Hematopoietic multipotent progenitor cell treated with erythropoietin and hydrocortisone succinate and interleukin-3 and kit ligand, for 6 days (in vitro differentiated cells): ENCODE measurements at regions not wholly inside any gene's neighbourhood (a gene's known extent, or its start where the extent isn't known, plus 50 kb on each side); places are given as distances from the start of the nearest gene placed in this dataset.

Experiments used
- DNase-seq: peaks from one replicate; pipeline ENCODE4 v3.0.0-alpha.2; 2015

DNA sequence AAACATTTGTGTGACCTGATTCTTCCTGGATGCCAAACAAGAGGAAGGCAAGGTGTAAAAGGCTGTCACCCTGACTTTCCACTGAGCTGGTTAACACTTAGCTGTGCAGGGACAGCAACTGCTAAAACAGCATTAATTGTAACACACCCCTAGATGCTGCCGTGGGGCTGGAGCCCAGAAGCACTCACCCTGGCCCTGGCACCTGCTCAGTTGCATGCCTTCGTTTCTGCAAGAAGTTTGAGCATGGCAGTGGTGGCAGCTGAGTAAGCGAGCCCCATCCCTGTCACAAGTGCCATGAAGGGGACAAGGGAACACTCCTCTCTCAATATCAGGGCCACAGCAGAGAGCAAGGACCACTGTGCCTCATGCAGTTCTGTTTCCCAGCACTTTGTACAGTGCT is 330.2 kb downstream of the TMEM114 start:
- no peak for DNase-seq

DNA sequence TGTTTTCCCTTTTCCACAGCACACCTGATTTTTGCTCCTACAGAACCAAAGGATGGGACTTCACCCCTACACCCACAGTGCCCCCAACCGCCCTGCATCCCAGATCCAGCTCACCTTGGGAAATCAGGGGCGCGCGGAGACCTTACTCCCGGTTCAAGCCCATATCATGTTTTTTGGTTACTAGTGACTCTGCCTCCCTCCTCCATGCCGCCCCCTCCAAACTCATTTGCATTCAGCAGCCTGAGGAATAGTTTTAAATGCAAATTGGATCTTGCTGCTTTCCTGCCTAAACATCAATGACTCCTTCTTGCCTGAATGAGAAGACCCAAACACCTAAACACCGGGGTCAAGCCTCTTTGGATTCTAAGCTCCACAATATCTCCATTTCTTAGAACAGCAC is 331.8 kb downstream of the TMEM114 start:
- no peak for DNase-seq

DNA sequence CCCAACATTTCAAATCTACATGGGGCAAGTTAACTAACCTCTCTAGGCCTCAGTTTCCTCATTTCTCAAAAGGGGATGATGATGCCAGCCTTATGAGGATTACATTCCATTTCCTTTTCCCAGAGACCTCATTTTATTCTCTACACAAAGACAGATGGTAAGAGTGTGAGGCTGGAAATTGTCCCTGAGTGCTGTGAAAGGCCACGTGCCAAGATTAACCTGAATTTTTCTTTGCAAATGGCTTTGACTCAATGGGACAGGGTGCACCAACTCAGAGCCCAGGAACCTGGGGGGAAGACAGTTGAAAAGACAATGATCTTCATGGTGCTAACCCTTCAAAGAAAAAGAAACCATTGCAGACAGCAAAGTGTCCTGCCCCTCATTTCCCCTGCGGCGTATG is 332.8 kb downstream of the TMEM114 start:
- DNase-seq: no peak

DNA sequence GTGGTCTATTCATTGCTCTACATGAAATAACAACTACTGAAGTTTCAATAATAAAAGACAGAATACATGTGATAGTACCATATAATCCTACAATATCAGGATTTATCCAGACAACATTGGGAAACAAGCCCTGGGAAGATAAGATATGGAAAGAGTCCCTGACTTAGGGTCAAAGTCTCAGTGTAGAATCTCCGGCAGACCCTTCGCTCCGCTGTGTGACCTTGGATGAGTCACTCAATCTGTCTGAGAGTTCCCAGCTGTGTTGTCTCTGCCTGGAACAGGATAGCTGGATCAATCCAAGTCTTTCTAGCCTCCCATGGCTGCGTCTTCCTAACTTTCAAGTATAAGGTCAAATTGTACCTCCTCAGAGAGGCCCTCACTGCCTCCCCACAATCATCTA is 335.9 kb downstream of the TMEM114 start:
- DNase-seq: no peak

DNA sequence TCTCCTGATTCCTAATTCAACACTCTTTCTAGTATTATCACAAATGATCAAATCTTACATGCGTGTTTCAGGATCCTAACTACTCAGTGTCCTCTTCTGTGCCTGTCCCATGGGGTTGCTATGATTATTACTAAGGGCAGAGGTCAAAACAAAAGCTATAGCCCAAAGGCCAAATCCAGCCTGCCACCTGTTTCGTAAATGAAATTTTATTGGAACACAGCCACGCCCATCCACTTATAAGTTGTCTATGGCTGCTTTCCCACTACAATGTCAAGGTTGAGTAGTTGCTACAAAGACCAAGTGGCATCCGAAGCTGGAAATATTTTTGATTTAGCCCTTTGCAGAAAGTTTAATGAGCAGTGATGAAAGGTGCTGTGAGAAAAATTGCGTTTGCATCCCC is 336.6 kb downstream of the TMEM114 start:
- DNase-seq: no peak

DNA sequence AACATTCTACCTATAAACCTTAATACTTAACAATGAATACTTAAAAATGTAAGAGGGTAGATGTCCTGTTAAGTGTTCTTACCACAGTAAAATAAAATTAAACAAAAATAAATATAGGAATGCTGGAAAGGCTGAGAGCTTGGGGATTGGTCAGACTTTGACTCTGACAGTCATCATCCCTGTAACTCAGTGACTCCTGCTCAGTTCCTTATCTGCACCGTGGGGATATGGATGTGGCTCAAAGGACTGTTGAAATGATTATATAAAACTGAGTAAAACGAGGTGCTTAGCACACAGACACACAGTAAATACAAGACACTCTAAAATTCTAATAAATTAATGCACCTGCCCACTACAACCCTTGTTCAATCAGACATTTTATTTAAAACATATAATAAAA is 338.6 kb downstream of the TMEM114 start:
- DNase-seq: no peak

DNA sequence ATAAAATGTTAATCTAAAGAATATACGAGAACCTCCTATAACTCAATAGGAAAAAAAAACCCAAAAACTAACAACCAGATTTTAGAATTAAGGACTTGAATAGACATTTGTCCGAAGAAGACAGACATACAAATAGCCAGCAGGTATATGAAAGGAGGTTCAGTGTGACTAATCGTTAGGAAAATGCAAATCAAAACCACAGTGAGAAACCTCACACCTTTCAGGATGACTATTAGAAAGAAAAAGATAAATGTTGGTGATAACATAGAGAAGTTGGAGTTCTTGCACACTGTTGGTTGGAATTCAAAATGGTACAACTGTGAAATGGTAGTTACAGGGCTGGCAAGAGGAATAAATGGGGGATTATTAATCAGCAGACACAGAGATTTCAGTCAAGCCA is 339.0 kb downstream of the TMEM114 start:
- no peak for DNase-seq

DNA sequence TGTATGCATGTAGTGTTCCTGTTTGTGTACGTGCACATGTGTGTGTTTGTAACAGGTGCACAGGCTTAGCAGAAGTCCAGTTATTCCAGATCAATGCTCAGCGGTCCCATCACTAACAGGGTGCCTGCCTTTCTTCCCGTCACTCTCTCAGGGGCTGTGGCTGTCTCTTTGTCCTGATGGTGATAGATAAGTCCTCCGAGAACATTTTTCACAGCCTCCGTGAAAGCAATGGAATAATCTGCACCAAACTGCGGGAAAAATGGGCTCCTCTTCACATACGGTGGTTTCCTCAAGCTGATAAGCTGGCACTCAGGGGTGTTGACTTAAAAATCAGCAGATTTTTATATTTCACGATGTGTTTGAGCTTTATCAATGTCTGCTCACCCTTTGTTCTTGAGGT is 342.3 kb downstream of the TMEM114 start:
- DNase-seq: no peak

DNA sequence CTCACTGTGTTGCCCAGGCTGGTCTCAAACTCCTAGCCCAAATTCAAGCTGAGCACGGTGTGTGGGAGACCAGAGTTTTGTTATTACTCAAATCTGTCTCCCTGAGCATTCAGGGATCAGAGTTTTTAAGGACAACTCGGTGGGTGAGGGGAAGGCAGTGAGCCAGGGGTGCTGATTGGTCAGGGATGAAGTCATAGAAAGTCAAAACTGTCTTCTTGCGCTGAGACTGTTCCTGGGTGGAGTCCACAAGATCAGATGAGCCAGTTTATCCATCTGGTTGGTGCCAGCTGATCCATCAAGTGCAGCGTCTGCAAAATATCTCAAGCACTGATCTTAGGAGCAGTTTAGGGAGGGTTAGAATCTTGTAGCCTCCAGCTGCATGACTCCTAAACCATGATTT is 346.3 kb downstream of the TMEM114 start:
- no peak for DNase-seq

DNA sequence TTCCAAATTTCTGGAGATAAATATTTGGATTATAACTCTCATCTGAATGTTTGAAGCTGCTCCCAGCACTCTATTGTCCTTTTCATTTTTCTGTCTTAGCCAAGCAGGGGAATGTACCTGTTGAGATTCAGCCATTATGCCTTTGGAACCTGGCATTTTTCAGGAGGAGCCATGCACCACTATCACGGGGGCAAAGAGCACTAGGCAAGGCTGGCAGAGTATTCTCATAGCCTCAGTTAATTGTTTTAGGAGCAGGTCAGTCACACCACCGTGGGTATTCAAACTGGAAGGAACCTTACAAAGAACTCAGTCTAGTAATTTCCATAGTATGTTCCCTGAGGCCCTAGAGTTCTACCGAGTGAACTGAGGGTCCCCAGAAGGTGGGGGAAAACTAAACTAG is 348.9 kb downstream of the TMEM114 start:
- DNase-seq: no peak

DNA sequence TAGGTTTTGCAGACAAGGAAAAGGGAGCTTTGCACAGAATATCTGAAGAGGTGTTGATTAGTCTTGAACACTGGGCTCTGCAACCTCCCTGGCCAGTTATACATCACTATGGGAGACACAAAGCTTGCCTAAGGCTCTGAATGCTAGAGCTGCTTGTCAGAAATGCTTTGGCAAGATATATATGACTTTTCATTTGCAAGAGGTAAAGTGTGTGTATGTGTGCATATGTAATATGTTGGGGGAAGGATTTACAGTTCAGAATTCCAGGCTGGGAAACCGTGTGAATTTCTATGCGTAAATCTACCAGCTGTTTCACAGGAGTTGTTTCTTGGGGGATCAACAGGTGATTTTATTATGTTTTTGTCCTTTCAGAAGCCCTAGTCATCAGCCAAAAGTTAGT is 350.9 kb downstream of the TMEM114 start:
- no peak for DNase-seq

DNA sequence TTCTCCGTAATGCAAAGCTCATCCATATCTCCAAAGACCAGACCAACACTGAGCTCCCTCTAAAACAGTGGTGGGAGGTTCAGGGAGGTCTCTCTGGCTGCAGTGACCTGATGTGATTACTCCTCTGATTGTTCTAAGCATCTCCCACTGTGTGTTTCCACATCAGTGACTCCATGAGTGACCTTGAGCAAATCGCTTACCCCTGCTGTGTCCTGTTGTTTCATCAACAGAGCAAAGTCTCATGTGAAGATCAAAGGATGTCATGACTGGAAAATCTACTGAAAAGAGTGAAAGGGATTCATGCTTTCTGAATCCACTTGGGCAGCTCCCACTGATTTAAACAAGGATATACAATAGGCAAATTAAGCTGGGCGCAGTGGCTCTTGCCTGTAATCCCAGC is 352.9 kb downstream of the TMEM114 start:
- no peak for DNase-seq

DNA sequence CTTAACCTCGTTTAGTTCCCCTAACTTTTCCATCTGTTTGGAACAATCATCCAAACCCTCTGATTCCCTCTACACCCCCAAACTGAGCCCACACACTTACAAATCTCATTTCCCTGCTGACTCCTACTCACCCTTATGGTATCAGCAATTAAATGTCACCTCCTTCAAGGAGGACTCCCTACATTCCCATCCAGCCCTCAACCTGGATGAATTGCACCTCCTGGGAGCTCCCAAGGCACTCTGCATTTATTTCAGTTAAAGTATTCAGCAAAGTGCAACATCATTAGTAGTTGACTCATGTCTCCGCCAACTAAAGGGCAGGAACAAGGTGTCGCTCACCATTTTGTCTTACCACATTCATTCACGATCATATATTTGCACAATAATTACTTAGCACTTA is 353.5 kb downstream of the TMEM114 start:
- DNase-seq: no peak

DNA sequence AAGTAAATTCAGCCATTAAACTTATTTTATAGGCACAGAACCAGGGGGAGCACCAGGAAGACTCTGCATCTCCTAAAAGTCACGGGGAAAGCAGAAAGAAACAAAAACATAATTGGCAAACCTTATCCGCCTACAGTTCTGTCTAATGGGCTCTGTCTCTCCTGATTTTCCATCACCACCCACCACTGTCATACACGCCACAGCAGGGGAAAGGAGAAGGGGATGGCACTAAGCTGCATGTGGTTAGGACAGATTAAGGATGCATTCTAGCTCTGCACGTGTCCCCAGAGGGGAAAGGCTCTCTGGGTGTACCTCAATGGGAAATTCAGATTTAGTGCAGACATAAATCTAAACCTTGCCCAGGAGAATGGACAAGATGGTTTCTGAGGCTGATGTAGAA is 359.8 kb downstream of the TMEM114 start:
- DNase-seq: no peak

DNA sequence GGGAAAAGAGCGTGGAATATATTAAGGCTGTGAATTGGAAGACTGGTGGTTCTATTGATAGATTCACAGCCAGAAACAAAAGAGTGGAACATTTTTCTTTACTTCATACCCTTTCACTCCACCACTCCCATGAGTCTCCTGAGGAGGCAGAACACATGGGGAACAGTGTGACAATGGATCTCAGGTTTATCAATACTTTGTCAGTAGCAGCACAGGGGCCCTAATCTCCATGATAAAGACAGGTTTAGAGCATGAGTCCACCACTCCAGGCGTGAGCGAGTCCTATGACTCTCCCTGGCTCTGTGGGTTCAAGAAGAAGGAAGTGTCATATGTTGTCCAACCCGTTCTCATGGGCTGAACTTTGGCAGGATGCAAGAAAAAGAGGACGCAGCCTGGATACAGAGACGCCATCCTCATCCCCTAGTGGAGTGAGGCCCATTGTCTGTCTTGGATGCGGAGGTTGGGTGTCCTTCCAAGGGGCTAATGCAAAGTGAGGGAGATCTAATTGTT is 361.2 kb downstream of the TMEM114 start:
- no peak for DNase-seq

DNA sequence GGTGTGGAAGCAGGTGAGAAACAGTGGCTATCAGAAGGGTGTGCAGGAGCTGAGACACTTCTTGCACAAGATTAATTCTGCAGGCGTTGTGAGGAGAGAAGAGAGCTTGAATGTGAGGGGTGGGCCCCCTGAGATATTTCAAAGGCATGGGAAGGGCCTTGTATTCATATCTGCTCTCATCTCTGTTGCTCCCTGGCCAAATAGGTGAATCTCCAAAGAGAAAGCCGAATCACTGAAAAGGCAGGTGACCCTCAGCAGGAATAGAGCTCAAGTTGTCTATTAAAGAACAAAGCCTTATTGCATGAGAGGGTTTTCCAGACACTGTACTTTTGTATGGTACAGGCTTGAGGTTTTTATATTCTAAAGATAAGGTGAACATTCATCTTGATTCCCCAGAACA is 373.1 kb downstream of the TMEM114 start:
- DNase-seq: no peak

DNA sequence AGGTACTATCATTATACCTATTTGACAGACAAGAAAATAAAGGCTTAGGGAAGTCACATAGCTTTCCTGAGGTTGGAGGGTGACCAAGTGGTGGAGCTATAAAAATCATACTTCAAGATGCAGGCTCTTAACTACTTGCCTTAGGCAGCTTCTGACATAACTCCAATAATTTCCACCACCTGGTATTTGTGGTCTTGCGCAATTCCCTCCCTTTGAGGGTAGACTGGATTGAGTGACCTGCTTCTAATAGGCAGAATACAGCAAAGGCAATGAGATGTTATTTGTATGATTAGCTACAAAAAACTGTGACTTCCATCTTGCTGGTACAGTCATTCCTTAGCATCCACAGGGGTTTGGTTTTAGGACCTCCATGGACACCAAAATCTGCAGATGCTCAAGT is 385.5 kb downstream of the TMEM114 start:
- DNase-seq: no peak

DNA sequence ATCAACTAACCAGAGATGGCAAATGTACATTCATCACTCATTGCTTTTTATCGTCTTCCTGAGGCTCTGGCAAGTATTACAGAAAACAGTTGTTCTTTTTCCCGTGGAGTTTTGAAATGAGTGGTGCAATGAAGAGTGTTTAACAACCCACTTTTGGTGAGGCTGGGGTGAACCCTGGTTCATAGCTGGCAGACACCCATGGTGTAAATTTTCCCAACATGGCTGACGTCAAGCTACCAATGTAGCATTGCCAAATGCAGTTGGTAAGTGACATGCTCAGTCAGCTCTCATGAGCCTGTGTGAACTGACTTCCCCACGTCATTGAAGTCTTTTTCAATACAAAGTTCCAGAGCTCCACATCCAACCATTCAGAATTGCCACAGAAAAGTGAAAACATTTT is 386.2 kb downstream of the TMEM114 start:
- no peak for DNase-seq

DNA sequence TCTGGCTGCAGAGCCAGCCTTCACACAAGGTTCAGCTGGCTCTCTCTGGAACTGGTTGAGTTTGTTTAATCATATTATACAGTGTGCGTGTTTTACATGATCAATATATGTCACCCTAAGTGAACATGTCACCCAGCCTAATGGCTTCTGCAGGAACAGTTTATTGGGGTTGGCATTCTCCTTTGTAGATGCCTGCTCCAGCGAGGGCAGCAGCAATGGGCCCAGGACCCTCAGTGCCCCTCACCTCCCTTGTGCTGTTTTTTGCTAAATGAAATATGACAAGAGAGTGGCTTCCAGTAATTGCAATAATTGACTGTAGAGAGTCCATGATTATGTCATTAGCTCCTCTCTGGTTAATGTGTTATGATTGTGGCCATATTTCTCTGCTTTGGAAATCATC is 387.2 kb downstream of the TMEM114 start:
- no peak for DNase-seq

DNA sequence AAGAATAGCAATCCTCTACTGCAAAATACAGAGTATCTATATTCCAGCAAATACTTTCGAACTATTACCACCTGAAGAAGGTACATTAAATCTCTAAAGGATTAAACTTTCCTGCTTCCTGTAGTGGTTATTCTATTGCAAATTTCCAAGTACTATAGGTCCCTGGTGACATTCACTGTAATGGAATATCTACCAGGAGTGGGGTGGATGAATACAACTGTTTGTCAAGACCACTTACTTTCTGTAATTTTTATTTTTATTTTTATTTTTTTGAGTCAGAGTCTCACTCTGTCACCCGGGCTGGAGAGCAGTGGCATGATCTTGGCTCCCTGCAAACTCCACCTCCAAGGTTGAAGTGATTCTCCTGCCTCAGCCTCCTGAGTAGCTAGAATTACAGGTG is 389.5 kb downstream of the TMEM114 start:
- no peak for DNase-seq

DNA sequence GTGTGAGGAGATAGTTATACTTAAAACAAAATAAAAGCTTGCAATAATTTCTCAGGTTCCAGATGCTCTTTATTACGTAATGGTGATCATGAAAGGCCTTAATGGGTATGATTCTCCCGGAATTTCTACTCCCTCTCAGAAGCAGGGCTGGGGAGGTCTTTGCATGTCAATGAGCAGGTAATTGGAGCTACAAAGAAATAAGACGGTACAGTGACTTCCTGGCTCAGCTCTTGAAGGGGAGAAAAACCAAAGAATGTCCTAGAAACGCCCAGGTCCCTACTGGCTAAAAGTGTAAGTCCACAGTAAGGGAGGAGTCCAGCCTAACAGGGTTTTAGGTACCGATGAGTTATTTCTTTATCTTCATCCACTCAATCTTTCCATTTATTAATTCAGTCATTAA is 390.9 kb downstream of the TMEM114 start:
- DNase-seq: no peak

DNA sequence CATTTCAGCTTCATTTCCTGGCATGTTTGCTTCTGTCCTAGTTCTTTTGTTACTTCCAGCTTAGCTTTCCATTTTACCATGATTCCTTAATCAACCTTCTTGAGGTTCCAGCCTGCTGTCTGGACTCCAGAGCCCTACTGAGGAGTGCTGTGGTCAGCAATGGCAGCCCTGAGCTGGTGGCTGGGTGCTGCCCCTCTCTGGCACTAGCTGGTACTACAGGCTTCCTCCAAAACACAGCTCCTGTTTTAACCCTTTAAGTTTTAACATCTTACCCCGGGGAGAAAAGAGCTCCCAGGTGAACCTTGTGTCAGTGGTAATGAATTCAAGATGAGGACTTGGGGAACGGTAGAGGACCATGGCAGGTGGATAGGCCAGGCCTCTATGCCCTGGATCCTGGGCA is 395.5 kb downstream of the TMEM114 start:
- DNase-seq: peak; percentile 23

DNA sequence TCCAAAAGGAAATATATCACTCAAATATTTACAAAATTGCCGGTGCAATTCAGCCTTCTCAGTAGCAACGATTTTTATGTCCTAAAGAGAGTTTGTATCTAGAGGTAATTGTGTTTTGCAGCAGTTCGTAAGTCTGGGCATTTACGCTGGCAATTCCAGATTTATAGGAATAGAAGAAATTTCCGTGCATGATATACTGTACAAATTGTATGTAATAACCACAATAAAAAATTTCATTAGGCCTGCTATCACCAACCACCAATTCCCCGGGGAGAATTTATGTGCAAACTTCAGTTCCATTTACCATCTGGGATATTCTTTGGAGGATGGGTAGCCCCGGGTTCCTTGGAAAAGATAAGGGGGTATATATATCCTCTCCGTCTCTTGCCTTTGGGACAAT is 401.5 kb downstream of the TMEM114 start:
- DNase-seq: no peak

DNA sequence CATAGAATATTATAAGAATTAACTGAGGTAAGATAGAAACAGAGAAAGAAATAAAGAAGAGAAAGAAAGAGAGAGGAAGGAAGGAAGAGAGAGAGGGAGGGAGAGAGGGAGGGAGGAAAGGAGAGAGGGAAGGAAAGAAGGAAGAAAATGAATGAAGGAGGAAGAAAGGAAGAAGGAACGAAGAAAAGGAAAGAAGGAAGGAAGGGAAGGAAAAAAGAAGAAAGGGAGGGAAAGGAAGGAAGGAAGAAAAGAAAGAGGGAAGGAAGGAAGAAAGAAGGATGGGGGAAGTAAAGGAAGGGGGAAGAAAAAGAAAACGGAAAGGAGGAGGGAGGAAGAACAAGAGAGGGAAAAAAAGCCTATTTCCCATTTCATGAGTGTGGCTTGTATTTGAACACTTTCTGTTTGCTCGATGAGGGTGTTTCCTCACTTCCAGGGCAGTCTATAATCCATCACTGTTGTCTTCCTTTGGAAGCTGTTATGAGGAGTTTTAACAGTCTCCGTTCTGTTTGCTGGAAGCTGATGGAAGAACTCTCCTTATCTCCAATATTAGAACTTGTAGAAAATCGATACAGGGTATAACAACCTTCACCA is 402.4 kb downstream of the TMEM114 start:
- DNase-seq: no peak

DNA sequence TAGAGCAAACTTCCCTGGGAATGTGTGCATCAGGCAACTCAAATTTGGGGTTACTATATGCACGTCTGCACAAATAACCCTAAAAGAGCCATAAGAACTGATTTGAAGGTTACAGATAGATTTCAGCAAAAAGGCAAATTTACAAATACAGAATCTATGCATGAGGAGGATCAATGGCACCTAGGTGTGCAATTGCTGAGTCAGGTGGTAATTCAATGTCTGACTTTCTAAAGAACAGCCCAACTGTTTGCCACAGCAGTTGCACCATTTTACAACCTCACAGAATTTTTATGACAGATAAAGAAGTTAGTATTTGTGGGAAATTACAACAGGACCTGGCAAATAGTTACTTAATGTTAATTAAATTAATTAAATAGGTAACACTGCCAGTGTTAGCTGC is 405.5 kb downstream of the TMEM114 start:
- no peak for DNase-seq
